Body of pancreas (tissue), 4 donors: ENCODE measurements at regions not wholly inside any gene's neighbourhood (a gene's known extent, or its start where the extent isn't known, plus 50 kb on each side); places are given as distances from the start of the nearest gene placed in this dataset.

Experiments
- ATAC-seq: fragments of 150-250 bp; one replicate; pipeline ENCODE4 v1.9.1; 2016
- DNase-seq, 4 donors: peaks; one replicate each; pipeline ENCODE4 v3.0.0-alpha.2; 2019
- H3K27ac ChIP-seq, 4 donors: fragments of 200-600 bp; sonication (generic); 1 replicate in 3 of 4; 2 replicates in 1 of 4; pipeline versions ENCODE4 v1.5.1 to v1.6.1; 2016 to 2019; ENCODE audit warnings: mild to moderate bottlenecking in 1 of 4, mixed read lengths in 1 of 4, moderate library complexity in 1 of 4
- H3K27me3 ChIP-seq, 2 donors: fragments of 200-600 bp; sonication (generic); one replicate each; pipeline ENCODE4 v1.6.0; 2016; ENCODE audit warnings: mild to moderate bottlenecking in 1 of 2
- H3K36me3 ChIP-seq, 2 donors: fragments of 200-600 bp; sonication (generic); replicated peaks in 1 of 2; 2 replicates each; pipeline ENCODE4 v1.5.1; 2016; ENCODE audit warnings: low read depth in 2 of 2; ENCODE audit not compliant: insufficient read depth in 1 of 2
- H3K4me1 ChIP-seq: fragments of 200-600 bp; sonication (generic); one replicate; pipeline ENCODE4 v1.6.0; 2016
- H3K4me3 ChIP-seq, 2 donors: fragments of 200-600 bp; sonication (generic); 1 replicate in 1 of 2; 2 replicates in 1 of 2; pipeline ENCODE4 v1.5.1; 2016 to 2019
- H3K9me3 ChIP-seq, 3 donors: fragments of 200-600 bp; sonication (generic); 1 replicate in 2 of 3; 2 replicates in 1 of 3; pipeline ENCODE4 v1.5.1; 2016
- CTCF ChIP-seq, 7 experiments: fragments of 450-650 bp in 4 of 7; fragments of 200-600 bp in 3 of 7; sonication (generic) in 3 of 7; IDR thresholded peaks; one replicate each; pipeline ENCODE4 v1.5.1; 2016 to 2019; ENCODE audit warnings: antibody characterized with exemption in 7 of 7
- POLR2A ChIP-seq, 3 donors: fragments of 450-650 bp; IDR thresholded peaks; one replicate each; pipeline ENCODE4 v1.6.1; 2016; ENCODE audit warnings: antibody characterized with exemption in 3 of 3, mild to moderate bottlenecking in 2 of 3
- WGBS, 2 donors: methylation state at CpG; one replicate each; pipeline ENCODE4 v1.1.5; 2017; 5-methylcytosine and 5-hydroxymethylcytosine counted together
- intact Hi-C: fragments of 100-400 bp; cut with DNase I; formaldehyde crosslinking; loops from one replicate; pipeline ENCODE4 v1.15.1; 2023

GRCh38 chr3:159860269-159861116 is 128.1 kb upstream of the IL12A start:
- H3K36me3 ChIP-seq, result no peaks in the 10 kb centered on the region
- no peak overlapping the region for H3K27ac ChIP-seq
- 62 to 70% methylated on average over 4 of the region's 4 CpGs for WGBS, 2 donors
- ATAC-seq, result no peak
- H3K9me3 ChIP-seq, result no peaks in the 10 kb centered on the region
- intact Hi-C loops, result no loop called here
- no peak for DNase-seq
- no peak for TF ChIP-seq CTCF (IDR thresholded peaks at IDR 0.05)
- H3K27me3 ChIP-seq, result no peaks in the 10 kb centered on the region
- no peak overlapping the region for H3K4me3 ChIP-seq
- H3K4me1 ChIP-seq, result no peaks in the 10 kb centered on the region

GRCh38 chr3:159861369-159861987 is 127.2 kb upstream of the IL12A start:
- TF ChIP-seq CTCF (IDR thresholded peaks at IDR 0.05) (no peak), POLR2A (IDR thresholded peaks at IDR 0.05) (no peak)
- no peak overlapping the region for H3K27ac ChIP-seq
- intact Hi-C loops, result no loop called here

GRCh38 chr3:159865041-159865579 is 123.5 kb upstream of the IL12A start:
- Histone ChIP-seq H3K4me1 (no peaks in the 10 kb centered on the region), H3K36me3 (no peaks in the 10 kb centered on the region), H3K27ac (no peak overlapping the region), H3K4me3 (no peak overlapping the region), H3K27me3 (no peaks in the 10 kb centered on the region), H3K9me3 (no peaks in the 10 kb centered on the region)
- 61 to 68% methylated on average over 2 of the region's 2 CpGs for WGBS, 2 donors
- ATAC-seq, result no peak
- TF ChIP-seq POLR2A (IDR thresholded peaks at IDR 0.05) (no peak), CTCF (IDR thresholded peaks at IDR 0.05) (no peak)
- no peak for DNase-seq
- intact Hi-C loops, result no loop called here

More at GRCh38 chr3:159861369-159861987, 127.2 kb upstream of the IL12A start:
- Histone ChIP-seq H3K36me3 (no peaks in the 10 kb centered on the region), H3K4me3 (no peak overlapping the region), H3K9me3 (no peaks in the 10 kb centered on the region), H3K27me3 (no peaks in the 10 kb centered on the region), H3K4me1 (no peaks in the 10 kb centered on the region)
- 65 to 85% methylated on average over 4 of the region's 4 CpGs for WGBS, 2 donors
- DNase-seq, result no peak
- no peak for ATAC-seq

GRCh38 chr3:159866201-159866746 is 122.4 kb upstream of the IL12A start:
- Histone ChIP-seq H3K27me3 (no peaks in the 10 kb centered on the region), H3K36me3 (no peaks in the 10 kb centered on the region), H3K27ac (no peak overlapping the region), H3K4me3 (no peak overlapping the region), H3K4me1 (no peaks in the 10 kb centered on the region), H3K9me3 (no peaks in the 10 kb centered on the region)
- no peak for DNase-seq
- intact Hi-C loops, result no loop called here
- 66% methylated on average over 5 of the region's 5 CpGs for WGBS, 2 donors
- TF ChIP-seq CTCF (IDR thresholded peaks at IDR 0.05), result no peak
- no peak for TF ChIP-seq POLR2A (IDR thresholded peaks at IDR 0.05)
- ATAC-seq, result no peak
